HG03060 (cell line): ENCODE measurements at regions not wholly inside any gene's neighbourhood (a gene's known extent, or its start where the extent isn't known, plus 50 kb on each side); places are given as distances from the start of the nearest gene placed in this dataset.

Experiments
- ATAC-seq: cut with Tn5 transposase; IDR thresholded peaks from one replicate; pipeline ENCODE4 v1.9.1; 2021; ENCODE audit warnings: low read depth, moderate number of reproducible peaks; ENCODE audit not compliant: unreplicated experiment

GRCh38 chr9:116083837-116084236 is 69.8 kb upstream of the PAPPA start:
- no peak for ATAC-seq

DNA sequence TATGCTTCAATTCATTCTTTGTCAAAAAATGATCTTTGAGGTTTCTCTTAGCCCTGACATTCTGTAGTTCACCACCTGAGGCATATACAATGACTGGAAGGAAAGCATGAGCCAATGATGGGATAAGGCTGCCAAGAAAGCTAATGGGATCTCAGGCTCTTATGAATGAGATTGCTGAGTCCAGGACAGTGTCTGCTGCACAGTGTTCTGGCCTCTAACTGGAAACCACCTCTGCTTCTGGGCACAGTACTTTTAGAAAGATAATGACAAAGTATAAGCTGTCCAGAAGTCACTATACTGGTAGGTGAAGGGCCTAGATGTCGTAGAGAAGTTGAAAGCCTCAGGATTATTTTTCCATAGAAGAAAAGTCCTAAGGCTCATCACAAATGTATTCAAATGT is 69.1 kb upstream of the PAPPA start:
- no peak for ATAC-seq

DNA sequence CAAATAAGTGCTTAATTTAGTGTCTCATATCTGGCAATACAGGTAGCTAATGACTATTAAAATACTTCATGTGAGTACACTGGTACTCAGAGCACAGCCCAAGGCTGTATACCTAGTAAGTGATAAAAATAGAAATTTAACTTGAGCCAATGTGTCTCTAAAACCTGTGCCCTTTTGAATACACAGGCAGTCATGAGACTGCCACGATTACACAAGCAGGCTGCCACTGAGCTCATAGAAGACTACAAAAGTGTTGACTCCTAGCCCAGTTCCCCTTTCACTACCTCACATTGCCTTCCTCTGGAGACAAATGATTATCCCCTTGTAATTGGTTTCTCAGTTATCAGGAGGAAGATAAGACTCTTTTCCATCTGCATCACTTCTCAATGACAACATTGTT is 66.3 kb upstream of the PAPPA start:
- no peak for ATAC-seq

DNA sequence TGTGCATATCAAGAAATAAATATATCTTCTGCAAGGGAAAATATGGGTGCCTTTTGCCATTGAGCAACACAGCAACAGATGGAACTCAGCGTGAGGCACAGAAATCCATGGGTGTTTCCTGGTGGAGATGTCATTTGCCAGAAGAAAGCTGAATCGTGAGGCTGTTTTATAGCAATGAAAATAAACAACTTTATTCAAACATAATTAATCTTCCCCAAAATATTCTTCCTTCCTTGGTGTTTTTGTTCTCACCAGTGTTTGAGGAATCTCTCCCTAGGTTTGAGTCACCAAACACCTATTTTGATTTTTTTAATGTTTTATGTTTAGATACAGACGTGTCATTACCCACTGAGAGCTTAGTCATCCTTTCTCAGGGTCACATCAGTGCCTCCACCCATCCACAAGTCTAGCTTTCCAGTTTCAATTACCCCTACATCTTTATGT is 65.8 kb upstream of the PAPPA start:
- no peak for ATAC-seq

- no peak for ATAC-seq
Observed at GRCh38 chr9:116088396-116088795, 65.2 kb upstream of the PAPPA start.

GRCh38 chr9:116090030-116090770 is 63.4 kb upstream of the PAPPA start:
- no peak for ATAC-seq

DNA sequence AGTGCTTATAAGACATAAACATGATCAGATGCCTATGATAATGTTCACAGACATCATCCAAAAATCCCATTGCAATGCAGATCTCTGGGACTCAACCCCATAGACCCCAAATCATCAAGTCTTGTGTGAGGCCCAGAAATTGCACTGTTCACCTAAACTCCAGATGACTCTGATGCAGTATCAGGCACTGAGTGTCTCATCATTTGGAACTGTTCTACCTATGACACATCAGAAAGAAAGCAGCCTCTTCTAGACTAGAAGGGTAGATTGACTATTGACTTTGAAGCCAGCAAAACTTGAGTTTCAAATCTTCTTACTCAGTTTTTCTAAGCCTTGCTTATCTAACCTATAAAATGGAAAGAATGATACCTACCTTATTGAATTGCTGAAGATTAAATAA is 58.7 kb upstream of the PAPPA start:
- no peak for ATAC-seq

DNA sequence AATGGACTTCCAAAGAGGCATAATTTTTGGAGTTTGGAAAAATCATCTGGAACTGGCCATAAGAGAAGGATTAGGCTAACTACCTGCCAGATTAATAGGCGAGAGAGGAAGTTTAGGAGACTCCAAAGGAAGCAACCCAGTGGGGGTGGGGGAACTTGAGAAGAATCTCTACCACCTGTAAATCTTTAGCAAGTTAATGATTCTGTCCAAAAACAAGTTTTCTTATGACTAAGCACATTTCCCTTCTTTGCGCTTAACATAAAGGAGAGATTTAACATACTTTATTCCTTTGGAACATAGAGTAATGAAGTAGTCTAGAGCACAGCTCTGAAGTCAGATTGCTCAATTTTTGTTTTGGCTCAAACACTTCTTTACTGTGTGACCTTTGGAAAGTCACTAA is 58.2 kb upstream of the PAPPA start:
- no peak for ATAC-seq

DNA sequence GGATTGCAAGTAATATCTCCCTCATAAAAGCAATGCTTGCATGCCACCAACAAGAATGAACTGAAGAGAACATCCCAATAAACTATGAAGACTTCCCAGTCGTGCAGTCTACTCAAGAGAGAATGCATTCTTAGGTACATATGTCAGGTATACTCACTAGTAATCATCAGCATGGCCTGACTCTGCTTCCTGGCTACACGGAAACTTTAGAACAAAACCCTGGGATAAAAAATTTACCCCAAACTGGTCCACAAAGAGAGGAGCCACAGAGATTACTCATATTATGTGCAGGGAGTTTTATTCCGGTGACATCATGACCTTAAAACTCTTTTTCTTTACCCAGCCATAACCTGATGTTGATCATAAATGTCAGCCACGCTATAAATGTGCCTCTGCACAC is 57.5 kb upstream of the PAPPA start:
- no peak for ATAC-seq

GRCh38 chr9:116096853-116097252 is 56.7 kb upstream of the PAPPA start:
- no peak for ATAC-seq

DNA sequence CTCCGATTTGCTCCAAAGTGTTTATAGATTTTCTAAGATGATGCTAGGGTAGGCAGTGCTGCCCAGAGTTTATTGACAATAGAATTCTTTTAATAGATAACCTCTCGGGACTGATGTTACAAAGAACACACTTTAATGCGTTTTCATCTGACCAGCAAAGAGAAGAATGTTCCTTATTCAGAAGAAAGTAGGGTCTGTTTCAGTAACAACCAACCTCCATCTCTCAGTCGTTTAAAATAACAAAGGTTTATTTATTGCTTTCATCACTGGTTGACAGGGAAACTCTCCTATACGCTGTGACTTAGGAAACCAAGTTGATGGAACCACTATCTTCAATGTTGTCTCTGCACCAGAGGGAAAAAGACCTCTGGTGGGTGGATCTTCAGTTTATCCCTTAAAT is 55.1 kb upstream of the PAPPA start:
- no peak for ATAC-seq

DNA sequence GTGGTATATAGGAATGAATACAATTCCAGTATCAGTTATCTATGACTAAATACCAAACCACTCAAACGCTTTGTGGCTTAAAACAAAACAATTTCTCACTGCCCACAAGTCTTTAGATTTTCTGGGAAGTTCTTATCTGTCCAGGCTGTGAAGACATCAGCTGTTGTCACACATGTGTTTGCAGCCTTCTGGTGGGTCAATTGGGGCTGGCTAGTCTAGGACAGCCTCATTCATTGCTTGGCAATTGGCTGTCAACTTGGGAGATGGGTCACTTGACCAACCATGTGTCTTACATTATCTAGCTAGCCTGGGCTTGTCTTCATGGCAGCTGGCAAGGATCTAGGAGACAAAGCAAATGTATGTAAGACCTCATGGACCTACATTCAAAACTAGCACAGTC is 53.8 kb upstream of the PAPPA start:
- no peak for ATAC-seq

DNA sequence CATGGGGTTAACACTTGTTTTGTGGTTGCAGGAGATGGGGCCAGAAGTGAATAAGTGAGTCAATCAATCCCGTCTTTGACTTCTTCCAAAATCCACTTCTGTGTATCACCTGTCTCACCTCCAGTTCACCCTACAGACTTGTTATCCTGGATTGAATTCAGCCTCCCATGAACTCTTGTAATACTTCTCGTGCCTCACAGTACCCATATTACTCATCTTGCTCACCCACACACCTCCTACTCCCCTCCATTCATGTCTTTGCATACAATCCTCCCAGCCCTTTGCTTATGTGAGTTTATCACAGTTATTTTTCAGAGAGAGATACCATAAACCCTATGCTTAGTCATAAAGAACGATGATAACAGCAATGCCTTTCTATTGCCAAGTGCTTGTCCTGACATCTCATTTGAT is 52.9 kb upstream of the PAPPA start:
- no peak for ATAC-seq

- no peak for ATAC-seq
Observed at GRCh38 chr9:116101516-116101915, 52.1 kb upstream of the PAPPA start.

- ATAC-seq = no peak
Observed at GRCh38 chr9:116102596-116102995, 51.0 kb upstream of the PAPPA start.
